NCI-H446 treated with DMSO at 0.1 percent for 48 hours (cell line): ENCODE measurements at regions not wholly inside any gene's neighbourhood (a gene's known extent, or its start where the extent isn't known, plus 50 kb on each side); places are given as distances from the start of the nearest gene placed in this dataset.
"Not testable (repeated sequence)": the region's sequence is repeated elsewhere in the genome, so short reads cannot be mapped to it uniquely, and the experiment has no call there.

Source experiments
- DNase-seq: peaks from one replicate; lab custom pipeline; 2025; lab: John Stamatoyannopoulos, UW

DNA sequence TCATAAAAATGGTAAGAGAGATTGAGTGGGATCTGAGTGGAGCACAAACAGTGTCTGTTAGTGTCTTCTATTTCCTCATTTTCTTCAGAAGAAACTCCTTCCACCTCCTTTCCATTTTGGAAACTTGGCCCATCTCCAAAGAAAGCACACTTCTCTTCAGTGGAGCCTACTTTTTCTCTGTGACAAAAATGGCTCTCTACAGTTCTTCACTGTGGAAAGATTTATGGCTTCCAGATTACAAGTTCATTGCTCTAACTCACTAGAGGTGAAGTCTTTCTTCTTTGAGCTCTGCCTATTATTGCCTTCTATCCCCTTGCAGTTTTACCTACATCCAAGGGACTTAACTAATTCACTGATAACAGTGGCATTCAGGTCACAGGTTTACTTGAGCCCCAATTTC lies 325.8 kb downstream of the ANTXR2 start:
- no peak for DNase-seq

DNA sequence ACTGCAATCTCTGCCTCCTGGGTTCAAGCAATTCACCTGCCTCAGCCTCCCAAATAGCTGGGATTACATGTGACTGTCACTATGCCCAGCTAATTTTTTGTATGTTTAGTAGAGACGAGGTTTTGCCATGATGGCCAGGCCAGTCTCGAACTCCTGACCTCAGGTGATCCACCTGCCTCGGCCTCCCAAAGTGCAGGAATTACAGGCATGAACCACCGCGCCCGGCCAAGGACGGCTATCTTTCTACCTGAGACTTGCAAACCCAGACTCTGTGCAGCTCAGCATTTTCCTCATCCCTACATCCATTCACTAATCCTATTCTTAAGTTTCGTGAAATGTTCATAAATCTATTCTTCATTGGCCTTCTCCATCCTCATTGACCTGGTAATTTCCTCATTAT lies 330.0 kb downstream of the ANTXR2 start:
- DNase-seq: no peak

DNA sequence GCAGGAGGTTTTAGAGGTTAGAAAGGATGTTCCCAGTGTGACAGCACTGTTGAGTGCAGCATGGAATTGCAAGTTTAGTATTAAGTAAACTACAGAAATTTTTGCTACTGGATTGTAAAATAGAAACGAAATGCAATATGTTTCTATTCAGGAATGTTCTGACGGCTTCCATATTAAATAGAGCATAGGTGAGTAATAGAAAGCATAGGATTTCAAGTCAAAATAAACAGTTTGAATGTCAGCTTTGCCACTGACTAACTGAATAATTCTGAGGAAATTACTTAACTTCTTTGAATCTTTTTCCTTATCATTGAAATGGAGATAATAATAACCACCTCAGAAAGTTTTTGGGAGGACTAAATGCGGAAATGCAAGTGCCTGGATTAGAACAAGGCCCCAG lies 331.9 kb upstream of the GK2 start:
- DNase-seq: no peak

DNA sequence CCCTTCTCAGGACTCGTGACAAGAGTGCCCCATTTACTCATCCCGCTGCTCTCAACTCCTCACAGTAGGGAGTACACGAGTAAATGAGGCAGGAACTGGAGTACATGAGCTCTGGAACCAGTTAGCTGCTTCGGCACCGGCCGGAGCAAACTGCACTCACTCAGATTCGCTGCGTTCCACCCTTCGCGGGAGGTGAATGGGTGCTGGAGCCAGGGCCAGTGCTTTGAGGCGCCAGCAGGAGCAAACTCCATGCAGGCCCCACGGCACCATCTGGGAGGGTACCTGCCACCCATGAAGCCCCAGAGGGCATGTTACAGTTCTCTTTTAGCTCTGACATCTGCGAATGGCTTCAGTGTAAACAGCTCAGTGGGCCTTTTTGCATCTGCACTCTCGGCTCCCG lies 315.5 kb upstream of the GK2 start:
- DNase-seq: peak; percentile 64

DNA sequence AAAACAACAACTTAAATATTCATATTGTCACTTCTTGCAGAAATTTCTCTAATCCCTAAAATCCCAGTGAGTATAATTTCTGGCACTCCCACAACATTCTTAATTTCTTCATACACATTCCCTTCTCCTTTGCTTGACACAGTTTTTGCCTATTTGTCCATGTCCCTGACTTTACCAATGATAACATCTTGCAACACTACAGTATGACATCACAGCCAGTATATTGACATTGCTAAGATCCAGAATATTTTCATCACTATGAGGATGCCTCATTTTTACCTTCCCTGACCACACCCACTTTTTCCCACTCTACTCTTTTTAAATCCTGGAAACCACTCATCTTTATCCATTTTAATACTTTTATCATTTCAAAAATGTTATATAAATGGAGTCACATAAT lies 292.3 kb upstream of the GK2 start:
- DNase-seq: no peak

DNA sequence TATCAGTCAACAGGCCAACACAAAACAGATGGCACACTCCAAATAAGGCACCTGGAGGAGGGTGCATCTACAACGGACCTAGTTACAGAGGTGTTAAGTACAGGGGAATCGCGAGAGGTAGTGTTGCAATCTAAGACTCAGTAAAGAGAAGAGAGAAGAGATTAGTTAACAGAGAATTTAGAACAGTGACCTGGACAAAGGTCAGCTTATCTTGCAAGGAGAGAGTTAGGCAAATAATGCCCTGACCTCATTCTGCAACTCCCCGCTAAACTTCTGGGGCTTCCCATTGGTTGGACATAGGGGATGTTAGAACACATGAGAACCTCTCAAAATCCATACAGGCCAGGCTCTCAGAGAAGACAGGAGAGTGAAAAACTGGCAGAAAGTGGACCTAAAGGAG lies 289.4 kb upstream of the GK2 start:
- DNase-seq: no peak

DNA sequence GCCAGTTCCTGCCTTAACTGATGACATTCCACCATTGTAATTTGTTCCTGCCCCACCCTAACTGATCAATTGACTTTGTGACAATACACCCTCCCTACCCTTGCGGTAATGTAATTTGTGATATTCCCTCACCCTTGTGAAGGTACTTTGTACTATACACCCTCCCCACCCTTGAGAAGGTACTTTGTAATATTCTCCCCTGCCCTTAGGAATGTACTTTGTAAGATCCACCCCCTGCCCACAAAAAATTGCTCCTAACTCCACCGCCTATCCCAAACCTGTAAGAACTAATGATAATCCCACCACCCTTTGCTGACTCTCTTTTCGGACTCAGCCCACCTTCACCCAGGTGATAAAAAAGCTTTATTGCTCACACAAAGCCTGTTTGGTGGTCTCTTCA lies 288.5 kb upstream of the GK2 start:
- DNase-seq: not testable (repeated sequence)

DNA sequence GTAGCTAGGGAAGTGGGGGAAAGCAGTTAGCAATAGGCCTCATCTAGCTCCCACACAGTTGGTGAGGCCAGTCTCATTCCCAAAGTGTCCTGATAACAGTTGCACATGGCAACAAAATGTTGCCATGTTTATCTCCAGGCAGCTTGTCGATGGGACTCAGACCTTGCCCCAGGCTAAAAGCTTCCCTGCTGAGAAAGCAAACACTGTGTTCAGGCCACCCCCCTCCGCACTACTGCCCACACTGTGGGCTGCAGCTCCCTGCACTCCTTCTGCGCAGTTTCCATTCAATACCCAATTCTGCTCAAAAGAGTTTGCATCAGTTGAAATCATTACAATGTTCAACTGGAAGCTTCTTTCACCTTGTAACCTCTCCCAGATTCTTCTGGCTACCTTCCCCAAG lies 287.8 kb upstream of the GK2 start:
- no peak for DNase-seq

DNA sequence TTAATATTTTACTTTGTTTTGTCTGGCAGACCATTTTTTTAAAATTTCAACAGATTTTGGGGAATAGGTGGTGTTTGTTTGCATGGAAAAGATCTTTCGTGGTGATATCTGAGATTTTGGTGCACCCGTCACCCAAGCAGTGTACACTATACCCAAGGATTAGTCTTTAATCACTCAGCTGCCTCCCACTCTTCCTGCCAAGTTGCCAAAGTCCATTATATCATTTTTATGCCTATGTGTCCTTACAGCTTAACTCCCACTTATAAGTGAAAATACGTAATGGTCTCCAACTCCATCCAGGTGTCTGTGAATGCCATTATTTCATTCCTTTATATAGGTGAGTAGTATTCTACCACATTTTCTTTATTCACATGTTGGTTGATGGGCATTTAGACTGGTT lies 281.7 kb upstream of the GK2 start:
- DNase-seq: no peak

DNA sequence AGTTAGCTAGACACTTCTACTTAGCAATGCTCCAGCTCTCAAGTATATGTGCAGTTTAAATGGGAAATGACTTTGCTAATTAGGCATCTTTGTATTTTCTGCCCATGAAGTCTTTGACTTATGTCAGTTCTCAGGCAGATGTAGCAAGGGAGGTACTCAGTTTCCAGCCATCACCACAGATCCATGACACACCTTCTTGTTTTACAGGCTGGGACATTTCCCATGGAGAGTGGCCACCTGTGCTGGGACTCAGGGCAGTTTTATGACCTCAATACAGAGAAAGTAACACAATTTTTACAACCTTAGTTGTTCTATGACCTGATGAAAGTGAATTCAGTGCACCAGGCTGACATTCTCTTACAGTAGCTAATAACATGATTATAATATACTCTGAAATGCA lies 280.7 kb upstream of the GK2 start:
- no peak for DNase-seq

DNA sequence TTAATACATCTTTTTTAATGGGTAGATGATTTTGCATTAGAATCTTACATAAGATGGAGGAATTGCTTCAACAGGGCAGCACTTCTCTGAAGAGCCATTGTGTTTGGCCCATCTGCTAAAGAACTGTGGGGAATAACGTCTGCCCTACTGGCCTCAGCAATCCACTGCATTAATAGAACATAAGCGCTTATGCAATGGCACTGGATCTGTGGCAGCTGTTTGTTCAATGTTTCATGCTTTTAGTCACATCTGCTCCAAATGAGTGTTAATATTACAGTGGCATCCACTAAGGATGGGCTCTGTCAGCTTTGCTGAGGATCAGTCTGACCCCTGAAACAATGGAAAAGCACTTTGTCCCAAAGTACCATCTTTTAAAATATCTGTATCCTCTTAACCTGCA lies 279.0 kb upstream of the GK2 start:
- no peak for DNase-seq

DNA sequence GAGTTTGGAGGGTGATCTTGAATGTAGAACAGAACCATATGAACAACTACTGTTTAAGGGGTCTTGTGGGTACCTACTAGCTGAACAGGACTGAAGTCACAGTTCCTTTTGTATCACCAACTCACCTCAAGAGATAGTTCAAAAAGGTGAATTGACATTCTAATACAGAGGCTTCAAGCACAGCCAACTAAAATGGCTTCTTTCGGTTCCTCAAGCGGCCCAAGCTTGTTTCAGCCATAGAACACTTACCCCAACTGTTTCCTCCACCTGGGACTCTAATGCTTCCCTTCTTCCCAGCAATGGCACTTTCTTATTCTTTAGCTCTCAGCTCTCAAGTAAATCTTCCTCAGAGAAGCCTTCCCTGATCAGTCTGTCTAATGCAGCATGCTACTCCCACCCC lies 277.5 kb upstream of the GK2 start:
- DNase-seq: no peak

DNA sequence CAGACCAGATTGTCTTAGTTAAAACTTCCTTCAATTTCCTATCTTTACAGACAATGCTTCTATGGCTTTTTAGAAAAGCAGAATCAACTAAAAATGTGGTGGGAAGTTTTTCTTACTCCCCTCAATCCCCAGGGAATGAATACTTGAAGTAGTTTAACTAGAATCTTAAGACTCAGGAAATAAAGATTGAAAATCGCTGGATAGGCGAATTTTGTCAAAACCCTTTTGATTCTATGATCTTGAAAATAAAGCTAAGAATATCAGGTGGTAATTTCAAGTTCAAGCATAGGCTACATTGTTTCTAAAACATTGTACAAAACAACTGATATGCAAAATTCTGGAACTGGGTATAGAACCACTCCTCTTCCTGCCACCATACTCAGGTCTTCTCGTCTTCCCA lies 276.5 kb upstream of the GK2 start:
- DNase-seq: no peak

DNA sequence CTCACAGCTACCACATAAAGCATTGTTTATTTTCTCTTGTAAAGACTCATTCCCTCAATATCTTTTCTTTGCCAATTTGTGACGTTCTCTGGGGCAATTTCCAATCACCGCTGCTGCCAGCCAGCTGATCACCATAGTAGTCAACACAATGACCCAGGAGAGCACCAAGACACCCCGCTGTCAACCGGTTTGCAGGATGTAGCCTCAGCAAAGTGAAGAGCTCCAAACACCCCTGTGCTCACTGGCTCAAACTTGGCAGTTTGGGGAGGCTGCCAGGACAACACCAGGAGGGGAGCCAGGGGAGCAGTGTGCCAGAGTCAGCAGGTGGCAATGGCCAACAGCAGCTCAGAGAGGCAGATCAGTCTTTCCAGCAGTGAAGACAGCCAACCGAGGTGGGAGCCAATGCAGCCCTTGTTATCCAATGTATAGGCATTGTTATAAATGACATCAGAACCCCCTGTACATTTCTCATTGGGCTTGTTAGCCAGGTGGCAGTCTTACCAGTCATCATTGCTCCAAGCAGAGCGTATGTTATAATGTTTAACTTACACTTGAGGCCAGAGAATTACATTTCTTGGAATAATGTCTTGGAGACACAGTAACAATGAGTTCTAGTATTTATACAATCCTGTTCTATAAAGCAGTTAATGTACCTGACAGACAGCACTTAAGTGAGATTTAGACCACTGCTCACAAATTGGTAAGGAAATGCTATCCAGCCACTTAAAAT lies 274.9 kb upstream of the GK2 start:
- peak; percentile 97 for DNase-seq

DNA sequence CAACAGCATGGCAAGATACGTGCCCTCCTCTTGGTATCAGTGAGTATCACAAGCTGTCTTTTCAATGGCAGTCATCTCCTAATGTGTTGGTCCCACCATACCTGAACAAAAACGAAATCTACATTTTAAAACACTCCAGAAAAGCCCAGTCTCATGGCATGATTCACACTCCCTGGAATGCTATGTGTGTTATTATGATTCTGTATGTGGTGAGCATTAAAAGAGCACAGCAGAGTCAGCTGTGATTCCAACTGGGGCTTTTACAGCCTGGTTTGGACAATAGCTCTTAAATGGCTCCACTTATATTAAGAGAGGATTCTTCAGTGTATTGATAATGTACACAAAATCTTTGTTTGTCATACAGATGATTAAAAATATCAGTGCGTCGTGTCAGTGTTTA lies 274.1 kb upstream of the GK2 start:
- DNase-seq: no peak

DNA sequence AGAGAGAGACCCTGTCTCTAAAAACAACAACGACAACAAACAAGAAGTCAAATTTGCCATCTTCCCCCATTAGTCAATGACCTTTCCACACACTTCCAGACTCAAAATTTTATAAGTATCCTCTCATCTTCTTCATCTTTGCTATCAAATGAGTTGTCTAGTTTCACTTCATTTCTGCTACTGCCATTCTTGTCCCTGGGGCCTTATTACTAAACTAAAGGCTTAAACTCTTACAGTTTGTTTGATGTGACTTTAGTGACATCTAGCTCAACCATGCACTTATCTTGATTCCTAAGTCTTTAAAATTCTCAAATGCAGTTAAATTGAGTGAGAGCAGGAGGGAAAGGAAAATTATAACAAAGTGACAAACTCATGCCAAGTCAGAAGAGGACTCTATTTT lies 271.8 kb upstream of the GK2 start:
- no peak for DNase-seq

DNA sequence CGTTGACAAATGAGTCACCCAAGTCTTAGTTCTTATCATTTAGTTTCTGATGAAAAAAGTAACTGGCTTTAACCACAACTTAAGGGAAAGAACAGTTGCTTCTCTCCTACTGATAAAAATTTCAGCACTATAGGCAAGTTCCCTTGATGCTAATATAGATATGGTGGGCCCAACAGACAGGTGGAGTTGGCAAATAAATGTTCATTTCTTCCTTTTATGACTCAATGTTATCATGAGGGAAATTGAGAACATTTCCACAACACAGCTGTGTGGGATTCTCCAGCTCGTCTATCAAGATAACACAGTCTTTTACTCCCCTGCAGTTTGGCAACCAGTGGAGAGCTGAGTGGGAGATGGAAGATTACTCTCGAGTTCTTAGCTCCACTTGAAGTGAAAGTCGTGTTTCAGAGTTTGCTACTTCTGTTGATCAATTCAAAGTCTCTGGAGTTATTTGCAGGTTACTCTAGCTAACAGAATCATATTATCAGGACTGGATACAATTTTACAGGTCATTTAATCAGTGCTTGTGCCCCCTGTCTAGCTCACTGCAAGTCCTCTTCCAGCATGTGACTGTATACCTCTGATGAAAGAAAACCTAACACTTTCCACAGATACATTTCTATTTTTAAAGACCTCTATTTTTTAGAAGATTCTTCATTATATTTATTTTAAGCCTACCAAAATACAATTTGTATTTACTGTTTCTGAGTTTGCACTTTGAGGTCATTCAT lies 270.6 kb upstream of the GK2 start:
- no peak for DNase-seq

DNA sequence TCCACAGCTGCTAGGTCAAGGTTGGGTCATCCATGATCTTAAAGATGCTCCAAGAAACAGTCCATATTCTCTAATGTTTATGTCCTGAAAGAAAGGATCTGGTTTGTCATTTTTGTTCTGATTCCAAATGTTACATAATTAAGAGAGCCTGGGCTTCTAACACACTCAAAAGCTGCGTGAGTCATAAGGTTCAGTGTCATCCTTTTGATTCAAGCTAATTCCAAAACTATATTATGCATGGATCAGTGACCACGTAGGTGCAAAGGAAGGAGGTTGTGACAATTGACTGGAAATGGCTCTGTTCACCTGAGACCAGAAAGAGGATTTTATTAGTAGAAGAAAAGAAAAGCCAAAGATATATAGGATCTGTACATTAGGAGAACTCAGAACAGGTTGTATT lies 268.7 kb upstream of the GK2 start:
- no peak for DNase-seq

DNA sequence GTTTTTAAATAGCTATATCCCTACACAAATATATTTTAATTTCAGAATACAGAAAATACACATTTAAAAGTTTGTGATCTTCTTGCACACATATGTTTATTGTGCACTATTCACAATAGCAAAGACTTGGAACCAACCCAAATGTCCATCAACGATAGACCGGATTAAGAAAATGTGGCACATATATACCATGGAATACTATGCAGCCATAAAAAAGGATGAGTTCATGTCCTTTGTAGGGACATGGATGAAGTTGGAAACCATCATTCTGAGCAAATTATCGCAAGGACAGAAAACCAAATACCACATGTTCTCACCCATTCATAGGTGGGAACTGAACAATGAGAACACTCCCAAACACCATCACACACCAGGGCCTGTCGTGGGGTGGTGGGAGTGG lies 266.9 kb upstream of the GK2 start:
- not testable (repeated sequence) for DNase-seq

DNA sequence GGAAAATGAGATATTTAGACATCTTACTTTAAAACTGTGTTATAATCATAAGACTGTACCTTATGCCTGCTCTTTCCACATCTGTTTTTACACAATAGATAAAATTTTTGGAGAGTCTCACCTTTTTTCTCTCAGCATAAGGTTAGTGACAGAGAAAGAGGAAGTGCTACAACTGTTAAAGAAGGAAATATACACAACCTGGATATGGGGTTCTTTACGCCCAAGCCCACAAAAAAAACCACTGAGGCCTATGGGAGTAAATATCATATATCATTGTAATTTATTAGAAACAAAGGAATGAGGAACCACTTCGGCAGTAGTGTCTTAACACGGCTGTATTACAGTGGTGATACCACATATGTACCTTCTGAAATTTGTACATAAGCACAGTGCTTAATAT lies 265.9 kb upstream of the GK2 start:
- DNase-seq: no peak

DNA sequence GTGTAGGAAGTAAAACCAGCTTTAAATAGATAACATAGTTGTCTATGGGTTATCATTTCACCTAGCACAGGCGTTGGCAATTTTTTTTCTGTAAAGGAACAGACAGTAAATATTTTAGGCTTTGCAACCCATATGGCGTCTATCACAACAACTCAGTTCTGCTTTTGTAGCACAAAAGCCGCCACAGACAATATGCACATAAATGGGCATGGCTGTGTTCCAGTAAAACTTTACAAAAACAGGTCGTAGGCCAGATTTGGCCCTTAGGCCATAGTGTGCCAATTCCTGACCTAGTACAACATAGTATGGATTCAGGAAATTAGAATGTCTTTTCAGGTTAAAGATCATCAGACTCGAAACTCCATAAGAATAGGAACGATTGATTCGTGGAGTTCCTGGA lies 265.3 kb upstream of the GK2 start:
- DNase-seq: no peak

DNA sequence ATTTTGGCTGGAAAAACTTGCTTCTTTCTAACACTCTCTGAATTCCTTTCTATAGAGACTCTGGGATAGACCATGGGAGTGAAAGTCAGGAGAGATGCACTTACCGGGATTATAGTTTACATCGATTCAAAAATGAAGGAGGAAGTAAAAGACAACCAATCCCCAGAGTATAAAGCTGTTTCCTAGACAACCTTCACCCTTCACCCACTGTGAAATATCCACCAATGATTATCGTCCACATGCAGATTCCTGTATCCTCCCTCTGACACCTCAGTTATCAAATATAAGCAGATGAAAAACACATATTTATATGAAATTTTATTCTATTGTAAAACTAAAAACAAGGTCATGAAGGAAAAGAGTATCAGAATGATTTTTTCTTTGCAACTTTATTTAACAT lies 258.8 kb upstream of the GK2 start:
- DNase-seq: no peak

DNA sequence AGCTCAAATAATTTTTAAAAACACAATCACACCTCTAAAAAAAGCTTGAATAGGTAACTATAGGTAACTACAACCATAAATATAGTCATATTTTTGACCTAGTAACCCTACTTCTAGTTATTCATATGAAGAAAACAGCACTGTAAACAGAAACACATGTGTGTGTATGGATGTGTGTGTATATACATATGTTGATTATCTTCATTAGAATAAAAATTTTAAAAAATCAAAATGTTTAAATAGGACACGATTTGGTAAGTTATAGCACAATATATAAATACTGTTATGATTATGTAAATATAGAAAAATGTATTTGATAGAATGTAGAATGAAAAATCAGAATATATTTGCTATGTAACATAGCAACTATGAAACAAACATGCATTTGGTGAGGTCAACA lies 258.1 kb upstream of the GK2 start:
- no peak for DNase-seq

DNA sequence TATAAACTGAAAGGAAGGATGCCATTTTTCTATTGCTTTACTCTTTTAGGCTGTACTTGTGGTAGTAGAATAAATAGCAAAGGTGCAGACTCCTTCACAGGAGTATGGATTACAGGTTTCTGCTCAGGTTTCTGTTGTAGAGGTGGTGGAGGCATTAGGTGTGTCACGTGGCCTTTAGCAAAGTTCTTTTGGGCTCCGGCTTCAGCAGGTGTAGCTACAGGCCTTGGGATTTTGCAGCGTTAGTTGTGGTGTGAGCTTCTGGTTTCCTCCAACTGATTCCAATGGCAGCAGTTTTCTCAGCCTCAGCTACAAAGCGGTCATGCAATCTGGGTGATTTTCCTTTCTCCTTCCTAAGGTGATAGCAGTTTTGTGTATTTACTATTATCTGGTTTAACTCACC lies 255.8 kb upstream of the GK2 start:
- no peak for DNase-seq
